ENCODE measurements at regions not wholly inside any gene's neighbourhood (a gene's known extent, or its start where the extent isn't known, plus 50 kb on each side); places are given as distances from the start of the nearest gene placed in this dataset.

- no peak for TF ChIP-seq CHD2 (IDR thresholded peaks at IDR 0.05; ENCODE audit: low read length, partially characterized antibody)
- TF ChIP-seq RXRA (IDR thresholded peaks at IDR 0.05; ENCODE audit: borderline replicate concordance, low read depth) = no peak
Measured at GRCh38 chr5:66234241-66234640, 90.1 kb downstream of the SREK1 start.
